ENCODE measurements at regions not wholly inside any gene's neighbourhood (a gene's known extent, or its start where the extent isn't known, plus 50 kb on each side); places are given as distances from the start of the nearest gene placed in this dataset.

- H3K27ac ChIP-seq (ENCODE audit: low read depth, low read length, severe bottlenecking): no peak overlapping the region
- H3K4me1 ChIP-seq (ENCODE audit: control insufficient read depth, insufficient read depth, low read length, poor library complexity, severe bottlenecking): no peaks in the 10 kb centered on the region
- no peaks in the 10 kb centered on the region for H3K36me3 ChIP-seq (ENCODE audit: control insufficient read depth, insufficient read depth, low read length)
- H3K4me3 ChIP-seq (ENCODE audit: extremely low read depth, insufficient read depth, low read length, poor library complexity, severe bottlenecking): no peak overlapping the region
- WGBS, 2 experiments (ENCODE audit: insufficient coverage in 2 of 2): no CpG with 5 or more reads among the region's 2 CpGs
- H3K9me3 ChIP-seq (ENCODE audit: control insufficient read depth, low read length): peaks cover 8% of the 10 kb centered on the region
These were observed 976.9 kb upstream of the MBL2 start for GRCh38 chr10:53749439-53749838.

- WGBS, 2 experiments (ENCODE audit: insufficient coverage in 2 of 2): no CpG with 5 or more reads among the region's 1 CpG
These were observed 975.7 kb upstream of the MBL2 start for GRCh38 chr10:53748319-53748718.

GRCh38 chr10:53744746-53745145, 972.2 kb upstream of the MBL2 start:
- H3K9me3 ChIP-seq (ENCODE audit: control insufficient read depth, low read length): peaks cover 8% of the 10 kb centered on the region
- no peak overlapping the region for H3K27ac ChIP-seq (ENCODE audit: low read depth, low read length, severe bottlenecking)
- no peaks in the 10 kb centered on the region for H3K36me3 ChIP-seq (ENCODE audit: control insufficient read depth, insufficient read depth, low read length)
- H3K4me1 ChIP-seq (ENCODE audit: control insufficient read depth, insufficient read depth, low read length, poor library complexity, severe bottlenecking): no peaks in the 10 kb centered on the region
- no peak overlapping the region for H3K4me3 ChIP-seq (ENCODE audit: extremely low read depth, insufficient read depth, low read length, poor library complexity, severe bottlenecking)

More at GRCh38 chr10:53748319-53748718, 975.7 kb upstream of the MBL2 start:
- H3K27ac ChIP-seq (ENCODE audit: low read depth, low read length, severe bottlenecking): no peak overlapping the region
- no peaks in the 10 kb centered on the region for H3K4me1 ChIP-seq (ENCODE audit: control insufficient read depth, insufficient read depth, low read length, poor library complexity, severe bottlenecking)
- H3K9me3 ChIP-seq (ENCODE audit: control insufficient read depth, low read length): peaks cover 8% of the 10 kb centered on the region
- H3K36me3 ChIP-seq (ENCODE audit: control insufficient read depth, insufficient read depth, low read length): no peaks in the 10 kb centered on the region
- no peak overlapping the region for H3K4me3 ChIP-seq (ENCODE audit: extremely low read depth, insufficient read depth, low read length, poor library complexity, severe bottlenecking)

GRCh38 chr10:53744176-53744575, 971.6 kb upstream of the MBL2 start:
- 86 to 100% methylated on average over 2 of the region's 2 CpGs for WGBS, 2 experiments (ENCODE audit: insufficient coverage in 2 of 2)
- Histone ChIP-seq H3K4me1 (ENCODE audit: control insufficient read depth, insufficient read depth, low read length, poor library complexity, severe bottlenecking) (no peaks in the 10 kb centered on the region), H3K36me3 (ENCODE audit: control insufficient read depth, insufficient read depth, low read length) (no peaks in the 10 kb centered on the region), H3K4me3 (ENCODE audit: extremely low read depth, insufficient read depth, low read length, poor library complexity, severe bottlenecking) (no peak overlapping the region), H3K27ac (ENCODE audit: low read depth, low read length, severe bottlenecking) (no peak overlapping the region), H3K9me3 (ENCODE audit: control insufficient read depth, low read length) (peaks cover 4% of the 10 kb centered on the region)

GRCh38 chr10:53737132-53737531, 964.5 kb upstream of the MBL2 start:
- Histone ChIP-seq H3K9me3 (ENCODE audit: control insufficient read depth, low read length) (no peaks in the 10 kb centered on the region), H3K36me3 (ENCODE audit: control insufficient read depth, insufficient read depth, low read length) (no peaks in the 10 kb centered on the region), H3K27ac (ENCODE audit: low read depth, low read length, severe bottlenecking) (no peak overlapping the region), H3K4me3 (ENCODE audit: extremely low read depth, insufficient read depth, low read length, poor library complexity, severe bottlenecking) (no peak overlapping the region), H3K4me1 (ENCODE audit: control insufficient read depth, insufficient read depth, low read length, poor library complexity, severe bottlenecking) (no peaks in the 10 kb centered on the region)

GRCh38 chr10:53726921-53727320, 954.3 kb upstream of the MBL2 start:
- Histone ChIP-seq H3K36me3 (ENCODE audit: control insufficient read depth, insufficient read depth, low read length) (no peaks in the 10 kb centered on the region), H3K27ac (ENCODE audit: low read depth, low read length, severe bottlenecking) (no peak overlapping the region), H3K4me1 (ENCODE audit: control insufficient read depth, insufficient read depth, low read length, poor library complexity, severe bottlenecking) (no peaks in the 10 kb centered on the region), H3K4me3 (ENCODE audit: extremely low read depth, insufficient read depth, low read length, poor library complexity, severe bottlenecking) (no peak overlapping the region), H3K9me3 (ENCODE audit: control insufficient read depth, low read length) (no peaks in the 10 kb centered on the region)
- 88 to 92% methylated on average over 3 to 4 of the region's 7 CpGs for WGBS, 2 experiments (ENCODE audit: insufficient coverage in 2 of 2)

GRCh38 chr10:53724581-53724980, 952.0 kb upstream of the MBL2 start:
- no peak overlapping the region for H3K4me3 ChIP-seq (ENCODE audit: extremely low read depth, insufficient read depth, low read length, poor library complexity, severe bottlenecking)
- 100% methylated on average over 1 of the region's 4 CpGs; no CpG with 5 or more reads in 1 of the 2 experiments for WGBS, 2 experiments (ENCODE audit: insufficient coverage in 2 of 2)
- no peaks in the 10 kb centered on the region for H3K4me1 ChIP-seq (ENCODE audit: control insufficient read depth, insufficient read depth, low read length, poor library complexity, severe bottlenecking)
- no peaks in the 10 kb centered on the region for H3K36me3 ChIP-seq (ENCODE audit: control insufficient read depth, insufficient read depth, low read length)
- H3K27ac ChIP-seq (ENCODE audit: low read depth, low read length, severe bottlenecking): no peak overlapping the region
- H3K9me3 ChIP-seq (ENCODE audit: control insufficient read depth, low read length): no peaks in the 10 kb centered on the region

- WGBS, 2 experiments (ENCODE audit: insufficient coverage in 2 of 2): no CpG with 5 or more reads among the region's 1 CpG
- no peak overlapping the region for H3K27ac ChIP-seq (ENCODE audit: low read depth, low read length, severe bottlenecking)
- H3K4me3 ChIP-seq (ENCODE audit: extremely low read depth, insufficient read depth, low read length, poor library complexity, severe bottlenecking): no peak overlapping the region
- no peaks in the 10 kb centered on the region for H3K9me3 ChIP-seq (ENCODE audit: control insufficient read depth, low read length)
- no peaks in the 10 kb centered on the region for H3K36me3 ChIP-seq (ENCODE audit: control insufficient read depth, insufficient read depth, low read length)
- H3K4me1 ChIP-seq (ENCODE audit: control insufficient read depth, insufficient read depth, low read length, poor library complexity, severe bottlenecking): no peaks in the 10 kb centered on the region
These were observed 947.1 kb upstream of the MBL2 start for GRCh38 chr10:53719658-53720057.

- Histone ChIP-seq H3K4me1 (ENCODE audit: control insufficient read depth, insufficient read depth, low read length, poor library complexity, severe bottlenecking) (no peaks in the 10 kb centered on the region), H3K27ac (ENCODE audit: low read depth, low read length, severe bottlenecking) (no peak overlapping the region), H3K9me3 (ENCODE audit: control insufficient read depth, low read length) (no peaks in the 10 kb centered on the region), H3K4me3 (ENCODE audit: extremely low read depth, insufficient read depth, low read length, poor library complexity, severe bottlenecking) (no peak overlapping the region), H3K36me3 (ENCODE audit: control insufficient read depth, insufficient read depth, low read length) (no peaks in the 10 kb centered on the region)
- 83 to 91% methylated on average over 3 of the region's 3 CpGs for WGBS, 2 experiments (ENCODE audit: insufficient coverage in 2 of 2)
These were observed 943.6 kb upstream of the MBL2 start for GRCh38 chr10:53716156-53716555.

GRCh38 chr10:53713431-53713830, 940.8 kb upstream of the MBL2 start:
- H3K4me3 ChIP-seq (ENCODE audit: extremely low read depth, insufficient read depth, low read length, poor library complexity, severe bottlenecking): no peak overlapping the region
- H3K27ac ChIP-seq (ENCODE audit: low read depth, low read length, severe bottlenecking): no peak overlapping the region
- no peaks in the 10 kb centered on the region for H3K9me3 ChIP-seq (ENCODE audit: control insufficient read depth, low read length)
- no peaks in the 10 kb centered on the region for H3K36me3 ChIP-seq (ENCODE audit: control insufficient read depth, insufficient read depth, low read length)
- no peaks in the 10 kb centered on the region for H3K4me1 ChIP-seq (ENCODE audit: control insufficient read depth, insufficient read depth, low read length, poor library complexity, severe bottlenecking)

GRCh38 chr10:53702489-53702888, 929.9 kb upstream of the MBL2 start:
- WGBS, 2 experiments (ENCODE audit: insufficient coverage in 2 of 2): 83% methylated on average over 1 of the region's 2 CpGs

GRCh38 chr10:53701213-53701612, 928.6 kb upstream of the MBL2 start:
- Histone ChIP-seq H3K9me3 (ENCODE audit: control insufficient read depth, low read length) (no peaks in the 10 kb centered on the region), H3K36me3 (ENCODE audit: control insufficient read depth, insufficient read depth, low read length) (no peaks in the 10 kb centered on the region), H3K27ac (ENCODE audit: low read depth, low read length, severe bottlenecking) (no peak overlapping the region), H3K4me3 (ENCODE audit: extremely low read depth, insufficient read depth, low read length, poor library complexity, severe bottlenecking) (no peak overlapping the region), H3K4me1 (ENCODE audit: control insufficient read depth, insufficient read depth, low read length, poor library complexity, severe bottlenecking) (peaks cover 4% of the 10 kb centered on the region)

More at GRCh38 chr10:53702489-53702888, 929.9 kb upstream of the MBL2 start:
- Histone ChIP-seq H3K36me3 (ENCODE audit: control insufficient read depth, insufficient read depth, low read length) (no peaks in the 10 kb centered on the region), H3K27ac (ENCODE audit: low read depth, low read length, severe bottlenecking) (no peak overlapping the region), H3K4me3 (ENCODE audit: extremely low read depth, insufficient read depth, low read length, poor library complexity, severe bottlenecking) (no peak overlapping the region), H3K9me3 (ENCODE audit: control insufficient read depth, low read length) (no peaks in the 10 kb centered on the region), H3K4me1 (ENCODE audit: control insufficient read depth, insufficient read depth, low read length, poor library complexity, severe bottlenecking) (peaks cover 4% of the 10 kb centered on the region)
